GM21526 (cell line): ENCODE measurements at regions not wholly inside any gene's neighbourhood (a gene's known extent, or its start where the extent isn't known, plus 50 kb on each side); places are given as distances from the start of the nearest gene placed in this dataset.
"Not testable (repeated sequence)": the region's sequence is repeated elsewhere in the genome, so short reads cannot be mapped to it uniquely, and the experiment has no call there.

ENCODE experiments used
- ATAC-seq: cut with Tn5 transposase; IDR thresholded peaks from one replicate; pipeline ENCODE4 v1.9.1; 2021; ENCODE audit warnings: moderate library complexity; ENCODE audit not compliant: unreplicated experiment, low FRiP score

GRCh38 chr2:144133936-144134665 lies 385.8 kb downstream of the ZEB2 start:
- no peak for ATAC-seq

DNA sequence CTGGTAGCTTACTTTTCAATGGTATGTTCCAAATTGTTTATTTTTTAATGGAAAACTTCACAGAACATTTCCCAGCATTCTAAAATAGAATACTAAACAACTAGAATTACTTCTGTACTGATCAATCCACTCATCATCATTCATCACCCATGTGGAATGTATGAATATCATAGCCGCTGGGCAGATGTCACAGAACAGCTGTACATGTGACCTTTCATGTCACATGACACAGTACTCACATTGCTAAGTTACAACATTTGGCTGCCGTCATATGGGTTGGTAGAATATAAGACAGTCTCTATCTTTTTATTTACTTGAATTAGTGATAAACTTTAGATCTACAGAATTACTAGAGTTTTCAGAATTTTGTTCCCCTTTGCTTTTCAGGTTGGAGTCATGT lies 387.6 kb downstream of the ZEB2 start:
- no peak for ATAC-seq

- no peak for ATAC-seq
These were observed 388.9 kb downstream of the ZEB2 start for GRCh38 chr2:144131042-144131441.

DNA sequence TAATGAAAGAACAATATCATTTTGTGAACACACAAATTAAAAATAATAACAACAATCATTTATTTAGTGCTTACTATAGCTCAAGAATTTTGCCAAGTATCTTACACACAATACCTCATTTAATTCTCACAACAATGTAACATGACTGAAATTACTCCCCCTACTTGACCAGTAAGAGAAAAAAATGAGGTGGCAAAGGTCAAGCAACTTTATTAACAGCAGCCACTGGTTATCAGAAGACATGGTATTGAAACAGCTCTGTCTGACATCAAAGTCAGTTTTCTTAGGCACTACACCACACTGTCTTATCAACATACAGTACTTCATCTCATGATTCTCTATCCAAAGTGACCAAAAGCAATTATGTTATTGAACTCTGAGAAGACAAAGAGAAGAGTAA lies 389.4 kb downstream of the ZEB2 start:
- no peak for ATAC-seq

DNA sequence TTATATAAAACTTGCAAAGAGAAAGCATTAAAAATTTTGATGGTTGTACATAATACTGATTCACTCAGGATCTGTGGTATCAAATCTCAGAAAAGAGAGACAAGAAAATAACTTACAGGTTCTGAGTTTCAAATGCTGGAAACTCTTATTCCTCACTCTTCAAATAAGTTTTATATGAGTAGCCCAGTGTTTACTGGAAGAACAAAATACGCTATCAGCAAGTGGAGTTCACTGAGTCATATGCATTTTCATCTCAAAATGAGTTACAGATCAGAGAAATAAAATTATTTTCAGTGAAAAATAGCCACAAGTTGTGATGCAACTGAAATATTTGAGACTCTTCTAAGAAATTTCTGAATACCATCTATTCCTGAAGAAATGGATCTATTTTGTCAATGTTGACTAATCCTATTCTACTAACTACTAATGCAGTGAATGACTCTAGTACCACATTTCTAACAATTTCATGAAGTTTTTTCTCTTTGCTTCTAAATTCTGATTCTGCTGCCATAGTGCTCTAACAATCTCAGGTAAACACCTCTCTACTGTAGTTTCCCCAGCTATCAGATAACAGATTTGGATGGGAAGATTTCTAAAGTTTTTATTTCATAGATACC lies 391.7 kb downstream of the ZEB2 start:
- no peak for ATAC-seq

DNA sequence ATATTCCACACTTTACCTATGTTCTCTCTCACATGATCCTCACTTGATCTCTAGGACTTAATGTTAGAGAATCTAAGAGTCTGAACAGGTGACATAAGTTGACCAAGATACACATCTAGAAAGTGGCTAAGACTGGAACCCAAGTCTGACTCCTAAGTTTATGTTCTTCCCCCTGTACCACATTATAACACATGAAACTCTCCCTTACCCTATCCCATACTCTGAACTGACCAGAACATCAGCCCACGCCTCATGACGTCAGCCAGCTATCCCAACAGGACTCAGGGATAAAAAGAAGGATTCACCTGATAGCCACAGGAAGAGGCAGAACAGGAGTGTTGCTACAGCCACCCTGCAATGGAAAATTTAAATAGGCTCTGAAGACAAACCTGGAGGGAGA lies 392.2 kb downstream of the ZEB2 start:
- no peak for ATAC-seq

DNA sequence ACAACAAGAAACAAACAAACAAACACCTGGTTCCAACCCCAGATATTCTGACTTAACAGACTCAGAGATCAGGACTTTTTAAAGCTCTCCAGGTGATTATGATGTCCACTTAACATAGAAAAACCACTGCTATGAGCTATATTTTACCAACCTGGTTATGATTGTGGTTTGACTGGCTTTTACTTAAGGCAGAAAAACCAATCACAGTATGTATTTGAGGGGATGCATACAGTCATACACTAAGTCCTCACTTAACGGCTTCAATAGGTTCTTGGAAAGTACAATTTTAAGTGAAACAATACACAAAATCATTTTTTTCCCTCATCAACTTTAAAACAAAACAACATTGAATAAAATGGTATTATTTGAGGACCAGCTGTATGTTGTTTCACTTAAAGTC lies 393.6 kb downstream of the ZEB2 start:
- ATAC-seq = no peak

DNA sequence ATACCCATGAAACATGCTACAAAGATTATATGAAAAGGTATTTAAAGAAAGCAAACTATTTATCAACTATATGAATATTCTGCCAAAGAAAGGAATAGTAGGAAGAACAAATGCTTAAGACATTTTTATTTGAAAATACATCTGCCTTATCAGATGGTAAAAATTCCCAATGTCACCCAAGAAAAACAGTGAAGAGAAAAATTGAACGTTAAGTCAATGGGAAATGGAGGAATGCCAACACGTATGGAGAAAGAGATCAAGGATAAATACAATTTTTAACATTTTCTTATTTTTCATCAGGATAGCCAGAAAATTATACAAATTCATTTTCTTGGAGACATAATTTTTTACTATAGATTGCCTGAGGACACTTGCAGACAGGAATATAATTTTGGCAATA lies 394.2 kb downstream of the ZEB2 start:
- no peak for ATAC-seq

GRCh38 chr2:144124882-144125281 lies 395.0 kb downstream of the ZEB2 start:
- no peak for ATAC-seq

GRCh38 chr2:144120487-144120886 lies 399.4 kb downstream of the ZEB2 start:
- no peak for ATAC-seq

- no peak for ATAC-seq
These were observed 402.8 kb downstream of the ZEB2 start for GRCh38 chr2:144117086-144117485.

- no peak for ATAC-seq
These were observed 404.1 kb downstream of the ZEB2 start for GRCh38 chr2:144115739-144116291.

GRCh38 chr2:144114760-144115159 lies 405.2 kb downstream of the ZEB2 start:
- no peak for ATAC-seq

- ATAC-seq = no peak
These were observed 408.5 kb downstream of the ZEB2 start for GRCh38 chr2:144111437-144111836.

DNA sequence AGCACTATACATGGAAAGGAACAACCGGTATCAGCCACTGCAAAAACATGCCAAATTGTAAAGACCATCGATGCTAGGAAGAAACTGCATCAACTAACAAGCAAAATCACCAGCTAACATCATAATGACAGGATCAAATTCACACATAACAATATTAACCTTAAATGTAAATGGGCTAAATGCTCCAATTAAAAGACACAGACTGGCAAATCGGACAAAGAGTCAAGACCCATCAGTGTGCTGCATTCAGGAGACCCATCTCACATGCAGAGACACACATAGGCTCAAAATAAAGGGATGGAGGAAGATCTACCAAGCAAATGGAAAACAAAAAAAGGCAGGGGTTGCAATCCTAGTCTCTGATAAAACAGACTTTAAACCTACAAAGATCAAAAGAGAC lies 413.8 kb downstream of the ZEB2 start:
- not testable (repeated sequence) for ATAC-seq

GRCh38 chr2:144102386-144102785 lies 417.5 kb downstream of the ZEB2 start:
- no peak for ATAC-seq

GRCh38 chr2:144099780-144100377 lies 420.0 kb downstream of the ZEB2 start:
- no peak for ATAC-seq

DNA sequence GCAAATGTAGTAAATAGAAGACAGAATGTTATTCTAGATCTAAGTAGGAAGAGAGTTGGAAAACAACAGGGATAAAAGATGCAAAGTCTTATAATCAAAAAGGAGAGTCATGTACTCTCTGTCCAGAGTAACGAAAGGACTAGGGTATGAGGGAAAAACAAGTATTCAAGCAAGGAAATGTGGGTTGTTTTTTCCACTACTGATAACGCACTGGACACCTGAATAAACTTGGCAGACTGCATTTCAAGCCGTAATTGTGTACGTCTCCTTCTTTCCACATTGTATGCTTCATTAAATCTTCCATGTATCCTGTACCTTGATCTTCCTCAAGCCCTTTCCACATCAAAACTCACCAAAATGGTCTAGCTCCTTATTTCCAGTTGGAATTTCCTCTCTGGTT lies 420.6 kb downstream of the ZEB2 start:
- ATAC-seq = no peak

DNA sequence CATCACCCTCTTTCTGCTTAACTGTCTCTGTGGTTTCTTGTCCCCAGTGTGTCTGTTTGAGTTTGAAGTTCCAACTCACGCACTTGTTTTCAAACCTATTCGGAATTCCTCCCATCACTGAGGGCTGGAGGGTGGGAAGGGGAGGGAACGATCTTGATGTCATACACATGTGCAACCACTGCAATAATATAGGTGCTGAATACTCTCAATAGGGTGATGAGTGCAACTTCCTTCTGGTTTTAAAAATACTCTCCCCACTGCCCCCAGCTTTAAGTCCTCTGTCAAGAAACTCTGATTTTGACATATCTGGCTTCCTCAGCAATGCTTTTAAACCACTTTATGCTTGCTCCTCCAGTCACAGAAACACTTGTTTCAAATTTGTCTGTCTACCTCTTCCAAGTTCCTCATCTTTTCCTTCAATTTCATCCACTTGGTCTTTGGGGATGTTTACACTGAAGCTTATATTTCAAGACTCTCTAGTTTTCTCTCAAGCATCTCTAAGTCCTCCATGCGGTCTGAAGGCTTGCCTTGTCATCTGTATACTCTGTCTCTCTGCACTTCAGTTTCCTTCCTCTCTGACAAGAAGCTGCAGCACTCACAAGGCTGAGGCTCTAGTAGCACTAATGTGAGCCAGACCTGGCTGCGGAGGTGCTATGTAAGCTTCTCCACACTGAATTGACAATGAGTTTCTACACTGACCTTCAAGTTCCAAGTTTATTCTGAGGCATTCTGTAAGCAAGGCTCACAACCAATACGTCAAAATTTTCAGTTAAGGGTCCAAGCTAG lies 422.3 kb downstream of the ZEB2 start:
- peak; percentile 63 for ATAC-seq

DNA sequence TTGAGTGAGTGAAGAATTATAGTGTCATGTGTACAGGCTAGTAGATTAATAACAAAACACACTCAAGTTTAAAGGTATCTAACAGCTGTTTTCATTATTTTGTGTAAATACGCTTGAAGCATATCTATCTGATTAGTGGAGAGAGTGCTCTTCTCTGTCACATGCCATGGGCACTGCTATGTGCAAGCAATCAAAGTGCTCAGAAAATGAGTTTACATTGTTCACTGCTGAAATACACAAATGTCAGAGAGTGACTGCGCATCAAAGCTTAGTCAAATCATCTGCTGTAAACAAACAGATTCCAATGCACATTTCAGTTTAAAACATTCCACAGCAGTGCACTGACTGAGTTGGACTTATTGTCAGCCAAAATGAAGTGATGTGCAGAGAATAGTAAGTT lies 423.4 kb downstream of the ZEB2 start:
- ATAC-seq = no peak
